IPS-NIHi7 (cell line): ENCODE measurements at regions not wholly inside any gene's neighbourhood (a gene's known extent, or its start where the extent isn't known, plus 50 kb on each side); places are given as distances from the start of the nearest gene placed in this dataset.
"Not testable (repeated sequence)": the region's sequence is repeated elsewhere in the genome, so short reads cannot be mapped to it uniquely, and the experiment has no call there.

Source experiments
- DNase-seq: peaks from one replicate; pipeline ENCODE4 v3.0.0; 2012; ENCODE audit warnings: mixed read lengths; ENCODE audit errors: extremely low spot score

- no peak for DNase-seq
Observed at GRCh38 chr6:17182961-17183360, 81.1 kb downstream of the STMND1 start.

GRCh38 chr6:17186925-17187324, 85.1 kb downstream of the STMND1 start:
- DNase-seq, result no peak

- no peak for DNase-seq
Observed at GRCh38 chr6:17193106-17193775, 87.9 kb upstream of the RBM24 start.

GRCh38 chr6:17197607-17198006, 83.6 kb upstream of the RBM24 start:
- DNase-seq, result no peak

GRCh38 chr6:17200395-17200794, 80.8 kb upstream of the RBM24 start:
- DNase-seq, result peak; percentile 76

GRCh38 chr6:17202526-17202925, 78.6 kb upstream of the RBM24 start:
- no peak for DNase-seq

GRCh38 chr6:17204533-17204932, 76.6 kb upstream of the RBM24 start:
- DNase-seq, result no peak

GRCh38 chr6:17206566-17207072, 74.5 kb upstream of the RBM24 start:
- no peak for DNase-seq

- no peak for DNase-seq
Observed at GRCh38 chr6:17207281-17207680, 73.9 kb upstream of the RBM24 start.

- no peak for DNase-seq
Observed at GRCh38 chr6:17210683-17211082, 70.5 kb upstream of the RBM24 start.

GRCh38 chr6:17211101-17211500, 70.1 kb upstream of the RBM24 start:
- no peak for DNase-seq

- no peak for DNase-seq
Observed at GRCh38 chr6:17212546-17213371, 68.4 kb upstream of the RBM24 start.

- DNase-seq, result no peak
Observed at GRCh38 chr6:17214106-17214505, 67.1 kb upstream of the RBM24 start.

GRCh38 chr6:17216972-17217371, 64.2 kb upstream of the RBM24 start:
- DNase-seq, result not testable (repeated sequence)

GRCh38 chr6:17218023-17218748, 63.0 kb upstream of the RBM24 start:
- DNase-seq, result no peak

- no peak for DNase-seq
Observed at GRCh38 chr6:17218749-17219093, 62.4 kb upstream of the RBM24 start.

GRCh38 chr6:17219098-17219497, 62.1 kb upstream of the RBM24 start:
- no peak for DNase-seq

- no peak for DNase-seq
Observed at GRCh38 chr6:17220040-17220910, 60.9 kb upstream of the RBM24 start.

- DNase-seq, result no peak
Observed at GRCh38 chr6:17224056-17224455, 57.1 kb upstream of the RBM24 start.

- not testable (repeated sequence) for DNase-seq
Observed at GRCh38 chr6:17224501-17224900, 56.7 kb upstream of the RBM24 start.
